ENCODE measurements at regions not wholly inside any gene's neighbourhood (a gene's known extent, or its start where the extent isn't known, plus 50 kb on each side); places are given as distances from the start of the nearest gene placed in this dataset.
"Not testable (repeated sequence)": the region's sequence is repeated elsewhere in the genome, so short reads cannot be mapped to it uniquely, and the experiment has no call there.

DNA sequence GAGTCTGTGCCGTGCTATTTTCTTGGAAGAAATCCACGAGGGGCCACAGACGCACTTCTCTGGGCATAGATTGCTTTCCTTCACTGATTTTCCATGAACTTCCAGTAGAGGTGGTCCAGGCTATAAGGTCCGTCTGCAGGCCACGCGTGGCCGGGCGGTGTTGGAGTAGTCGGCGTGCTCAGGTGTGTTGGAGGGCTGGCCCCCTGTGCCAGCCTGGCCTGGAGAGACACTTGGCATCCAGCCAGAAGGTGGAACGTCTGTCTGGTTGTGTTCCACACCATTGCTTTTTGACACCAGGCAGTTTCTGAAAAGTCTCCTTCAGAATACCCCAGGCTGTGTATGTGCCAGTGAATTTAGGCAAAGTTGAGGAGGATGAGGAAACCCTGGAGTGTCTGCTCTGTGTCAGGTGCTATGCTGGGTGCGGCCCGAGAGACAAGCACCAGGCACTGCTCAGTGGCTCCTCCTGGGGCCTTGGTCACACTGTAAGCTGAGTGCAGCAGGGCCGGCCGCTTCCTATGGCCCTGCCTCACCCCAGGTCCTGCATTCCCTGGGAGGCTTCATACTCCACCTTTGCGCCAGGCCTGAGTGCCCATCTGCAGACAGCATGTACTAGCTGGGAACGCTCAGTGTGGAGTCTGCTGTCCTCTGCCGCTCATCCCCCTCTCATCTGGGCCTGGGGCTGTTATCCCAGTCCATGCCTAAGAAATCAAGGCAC, 52.1 kb upstream of the TAMM41 start:
- intact Hi-C loops (cut with DNase I) = no loop called here
- peak in 1 of 10 donors; percentile 73 for DNase-seq

DNA sequence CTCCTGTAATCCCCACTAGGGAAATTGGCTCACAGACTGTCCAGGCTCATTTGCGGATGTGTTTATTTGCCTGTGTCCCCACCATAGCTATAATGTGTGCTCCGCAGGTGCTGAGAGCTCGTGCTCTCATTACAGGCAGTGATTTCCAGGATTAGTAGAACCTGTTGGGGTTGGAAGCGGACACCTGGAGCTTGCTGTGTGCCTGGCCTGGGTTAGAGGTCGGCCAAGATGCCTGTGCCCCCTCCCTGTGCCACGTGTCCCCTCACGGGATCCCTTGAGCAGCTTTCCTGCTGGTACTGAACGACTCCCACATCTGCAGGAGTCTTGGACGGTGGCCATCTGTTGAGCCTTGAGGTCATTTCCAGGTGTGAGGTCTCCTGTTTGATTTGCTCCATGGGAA, 52.7 kb upstream of the TAMM41 start:
- intact Hi-C loops (cut with DNase I); DNase-seq: not testable (repeated sequence)

DNA sequence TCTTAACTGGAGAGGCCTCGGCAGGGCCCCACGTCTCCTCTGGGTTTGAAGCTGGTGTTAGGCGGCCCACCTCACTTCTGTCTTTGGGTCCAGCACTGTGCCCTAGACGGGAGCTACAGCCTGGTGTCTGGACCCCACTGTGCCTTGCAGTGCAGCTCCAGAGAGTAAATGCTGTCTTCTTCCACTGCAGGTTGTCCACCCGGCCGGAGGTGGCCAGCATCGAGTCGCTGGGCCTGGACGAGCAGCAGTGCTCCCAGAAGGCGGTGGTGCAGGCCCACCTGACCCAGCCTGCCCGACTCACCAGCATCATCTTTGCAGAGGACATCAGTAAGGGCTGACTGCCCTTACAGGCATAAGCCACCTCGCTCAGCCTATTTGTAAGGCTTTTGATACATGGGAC, 53.1 kb upstream of the TAMM41 start:
- DNase-seq = no peak
- intact Hi-C loops (cut with DNase I) = no loop called here

DNA sequence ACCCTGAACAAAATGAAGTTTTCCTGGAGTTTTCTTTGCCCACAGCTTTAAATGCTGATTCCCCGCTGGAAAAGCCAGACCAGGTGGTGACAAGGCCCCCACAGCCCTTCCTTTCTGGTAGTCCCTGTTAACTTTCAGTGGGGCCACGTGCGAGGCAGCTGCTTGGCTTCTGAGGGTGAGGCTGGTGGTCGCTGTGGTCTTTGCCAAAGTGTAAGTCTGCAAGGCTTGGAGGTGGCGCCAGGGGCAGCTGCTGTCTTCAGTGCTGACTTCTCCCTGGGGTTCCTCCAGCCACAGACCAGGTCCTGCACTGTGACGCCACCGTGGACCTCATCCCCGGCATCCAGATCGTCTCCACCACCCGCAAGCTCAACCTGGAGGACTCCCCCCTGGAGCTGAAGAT, 54.1 kb upstream of the TAMM41 start:
- peak in 1 of 10 donors; percentile 68 for DNase-seq
- intact Hi-C loops (cut with DNase I) = no loop called here

DNA sequence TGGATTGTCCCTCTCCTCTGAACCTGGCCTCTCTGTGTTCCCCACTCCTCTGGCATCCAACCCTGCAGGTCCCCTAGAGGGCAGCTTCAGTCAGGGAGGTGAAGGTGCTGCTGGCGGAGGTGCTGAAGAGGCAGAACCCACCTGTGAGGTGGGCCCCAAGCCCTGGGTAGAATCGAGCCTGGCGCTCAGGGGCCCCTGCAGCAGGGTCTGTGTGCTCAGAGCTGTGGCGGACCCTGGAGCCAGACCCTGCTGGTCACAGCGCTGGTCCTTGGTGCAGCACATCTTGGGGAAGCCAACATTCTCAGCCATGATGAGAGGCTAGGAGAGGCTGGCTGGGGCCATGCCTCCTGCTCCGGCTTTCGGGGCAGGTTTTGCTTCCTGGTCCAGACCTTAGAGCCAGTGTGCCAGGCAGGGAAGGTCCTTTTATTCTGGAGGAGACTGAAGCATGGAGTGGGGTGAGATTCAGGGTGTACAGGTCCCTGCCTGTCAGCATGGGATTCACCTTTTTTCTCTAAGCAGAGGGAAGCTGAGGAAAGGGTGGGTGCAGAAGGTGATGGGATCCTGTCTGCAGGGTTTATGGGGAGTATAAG, 54.7 kb upstream of the TAMM41 start:
- DNase-seq = no peak
- intact Hi-C loops (cut with DNase I) = no loop called here

DNA sequence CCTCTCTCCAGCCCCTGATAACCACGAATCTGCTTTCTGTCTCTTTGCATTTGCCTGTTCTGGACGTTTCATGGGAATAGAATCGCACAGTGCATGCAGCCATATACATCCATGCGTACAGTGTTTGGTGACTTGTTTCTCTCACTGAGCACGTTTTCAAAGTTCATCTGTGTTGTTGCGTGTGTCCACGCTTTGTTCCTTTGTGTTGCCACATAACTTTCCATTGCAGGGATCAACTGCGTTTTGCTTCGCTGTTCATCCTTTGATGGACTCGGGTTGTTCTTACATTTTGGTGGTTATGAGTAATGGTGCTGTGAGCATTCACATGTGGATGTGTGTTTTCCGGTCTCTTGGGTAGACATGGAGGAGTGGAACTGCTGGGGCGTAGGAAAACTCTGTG, 56.4 kb upstream of the TAMM41 start:
- intact Hi-C loops (cut with DNase I) = no loop called here
- DNase-seq = no peak

DNA sequence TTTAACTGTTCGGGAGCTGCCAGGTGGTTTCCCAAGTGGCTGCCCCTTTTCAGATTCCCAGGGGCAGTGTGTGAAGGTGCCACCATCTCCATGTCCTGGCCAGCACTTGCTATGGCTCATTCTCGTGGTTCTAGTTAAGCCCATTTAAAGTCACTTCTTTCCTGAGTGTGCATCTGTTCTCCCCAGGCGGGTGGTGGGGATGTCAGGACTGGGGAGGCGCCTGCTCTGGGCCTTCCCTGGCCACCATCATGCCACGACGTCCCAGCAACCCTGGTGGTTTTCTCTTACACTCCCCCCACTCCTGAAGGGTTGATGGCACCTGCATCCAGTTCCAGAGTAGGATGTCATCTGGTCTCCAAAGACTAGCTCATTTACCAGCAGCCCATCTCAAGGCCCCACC, 56.8 kb upstream of the TAMM41 start:
- intact Hi-C loops (cut with DNase I) = no loop called here
- no peak for DNase-seq

DNA sequence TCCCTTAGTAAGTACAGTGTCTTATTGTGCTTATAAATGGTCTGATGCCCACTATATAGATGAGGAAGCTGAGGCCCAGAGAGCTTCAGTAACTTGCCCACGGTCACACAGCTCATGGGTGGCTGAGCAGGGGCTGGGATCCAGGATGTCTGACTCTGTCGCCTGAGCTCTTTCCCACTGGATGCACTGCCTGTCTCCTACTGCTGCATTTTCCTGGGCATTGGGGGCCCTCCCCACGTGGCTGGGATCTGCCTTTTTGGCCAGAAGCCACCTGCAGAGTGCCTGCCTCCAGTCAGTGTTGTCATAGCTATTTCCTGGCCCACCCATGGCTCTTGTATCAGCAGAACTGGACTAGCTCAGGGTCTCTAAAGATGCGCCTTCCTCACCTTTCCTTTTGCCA, 57.5 kb upstream of the TAMM41 start:
- DNase-seq = no peak
- intact Hi-C loops (cut with DNase I) = no loop called here

DNA sequence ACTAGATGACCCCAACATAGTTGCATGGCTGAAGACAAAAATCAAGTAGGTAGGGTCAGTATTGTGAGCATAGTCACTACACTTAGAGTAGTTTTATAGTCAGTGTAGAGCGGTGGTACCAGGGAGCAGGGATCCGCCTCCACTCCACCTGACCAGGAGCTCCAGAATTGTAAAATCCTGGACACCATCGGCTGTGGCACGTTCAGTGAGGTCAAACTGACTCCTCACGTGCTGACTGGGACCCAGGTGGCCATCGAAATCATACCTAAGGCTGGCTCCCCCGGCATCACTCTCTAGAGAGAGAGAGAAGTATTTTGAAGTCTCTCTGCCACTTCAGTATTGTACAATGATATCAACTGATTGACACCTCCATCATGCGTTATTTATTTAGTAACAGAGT, 59.7 kb upstream of the TAMM41 start:
- intact Hi-C loops (cut with DNase I) = no loop called here
- DNase-seq = peak in 1 of 10 donors; percentile 36

DNA sequence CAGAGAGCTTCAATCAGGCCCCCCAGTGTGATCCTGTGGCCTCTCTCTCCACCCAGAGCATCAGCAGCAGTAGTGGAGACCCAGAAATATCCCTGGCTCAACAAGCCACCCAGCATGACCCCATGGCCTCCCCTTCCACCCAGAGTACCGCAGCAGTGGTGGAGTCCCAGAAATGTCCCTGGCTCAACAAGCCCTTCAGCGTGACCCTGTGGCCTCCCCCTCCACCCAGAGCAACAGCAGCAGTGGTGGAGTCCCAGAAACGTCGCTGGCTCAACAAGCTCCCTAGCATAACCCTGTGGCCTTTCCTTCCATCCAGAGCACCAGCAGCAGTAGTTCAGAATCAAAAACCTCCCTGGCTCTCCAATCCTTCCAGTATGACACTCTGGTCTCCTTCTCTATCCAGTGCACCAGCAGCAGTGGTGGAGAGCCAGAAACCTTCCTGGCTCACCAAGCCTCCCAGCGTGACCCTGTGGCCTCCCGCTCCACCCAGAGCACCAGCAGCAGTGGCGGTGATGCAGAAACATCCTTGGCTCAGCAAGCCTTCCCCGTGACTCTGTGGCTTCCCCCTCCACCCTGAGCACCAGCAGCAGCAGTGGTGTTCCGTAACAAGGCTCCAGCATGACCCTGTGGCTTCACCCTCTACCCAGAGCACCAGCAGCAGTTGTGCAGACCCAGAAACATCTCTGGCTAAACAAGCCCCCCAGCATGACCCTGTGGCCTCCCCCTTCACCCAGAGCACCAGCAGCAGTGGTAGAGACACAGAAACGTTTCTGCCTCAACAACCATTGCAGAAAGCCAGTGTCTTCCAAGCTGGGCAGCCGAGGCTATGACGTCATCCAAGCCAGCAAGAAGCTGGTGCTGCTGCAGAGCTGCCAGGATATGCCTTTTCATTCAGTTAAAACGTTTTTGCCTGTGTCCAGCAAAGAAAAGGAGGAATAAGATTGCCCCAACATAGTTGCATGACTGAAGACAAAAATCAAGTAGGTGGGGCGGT, 61.3 kb upstream of the TAMM41 start:
- DNase-seq = peak in 8 of 10 donors; percentile 29 to 93 (median 57)
- intact Hi-C loops (cut with DNase I) = no loop called here

DNA sequence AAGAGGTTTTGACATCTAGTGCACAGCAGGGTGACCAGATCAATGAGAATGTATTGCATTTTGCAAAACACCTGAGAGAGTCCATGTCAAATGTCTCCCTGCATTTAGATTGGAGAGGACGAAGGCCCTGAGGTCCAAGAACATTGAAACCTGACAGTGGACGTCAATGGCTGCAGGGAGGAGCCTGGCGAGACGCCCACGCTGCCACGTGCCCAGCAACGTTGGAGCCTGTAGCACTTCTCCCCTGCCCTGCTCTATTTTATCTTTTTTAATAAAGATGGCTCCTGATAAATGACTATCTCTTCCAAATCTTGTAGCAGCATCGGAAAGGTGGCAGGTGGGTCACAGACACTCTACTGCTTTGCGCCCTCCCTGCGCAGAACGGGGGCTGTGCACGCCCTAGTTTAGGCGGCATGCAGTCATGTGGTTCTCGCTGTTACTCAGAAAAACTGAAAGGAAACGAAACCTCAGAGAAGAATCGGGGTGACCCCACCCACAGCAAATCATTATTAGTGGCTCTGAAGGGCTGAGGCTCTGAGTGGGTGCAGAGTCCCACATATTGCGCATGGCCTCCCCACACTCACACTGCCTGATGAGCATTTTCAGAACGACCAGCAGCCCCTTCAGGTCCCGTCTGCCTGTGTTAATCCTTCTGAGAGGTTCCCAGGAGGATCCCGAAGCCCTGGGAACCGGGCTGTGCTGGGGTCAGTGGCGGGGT, 62.5 kb upstream of the TAMM41 start:
- intact Hi-C loops (cut with DNase I) = no loop called here
- no peak for DNase-seq

DNA sequence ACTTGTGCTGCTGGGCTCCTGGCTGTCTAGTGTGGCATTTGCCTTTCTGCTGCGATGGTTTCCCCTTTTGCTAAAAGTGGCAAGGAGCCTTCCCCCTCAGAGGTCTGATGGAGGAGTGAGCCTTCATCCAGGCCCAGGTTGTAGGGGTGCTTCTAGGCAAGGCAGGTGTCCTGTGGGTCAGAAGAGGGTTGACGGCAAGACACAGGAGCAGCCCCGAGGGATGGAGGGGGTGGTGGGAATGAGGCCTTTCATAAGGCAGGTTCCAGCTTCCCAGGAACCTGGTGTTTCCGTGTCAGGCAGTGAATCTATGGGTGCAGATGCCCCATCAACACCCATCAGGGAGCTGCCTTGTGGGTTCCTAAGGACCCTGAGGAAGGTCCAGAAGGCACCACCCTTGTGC, 63.0 kb upstream of the TAMM41 start:
- DNase-seq = no peak
- intact Hi-C loops (cut with DNase I) = no loop called here

DNA sequence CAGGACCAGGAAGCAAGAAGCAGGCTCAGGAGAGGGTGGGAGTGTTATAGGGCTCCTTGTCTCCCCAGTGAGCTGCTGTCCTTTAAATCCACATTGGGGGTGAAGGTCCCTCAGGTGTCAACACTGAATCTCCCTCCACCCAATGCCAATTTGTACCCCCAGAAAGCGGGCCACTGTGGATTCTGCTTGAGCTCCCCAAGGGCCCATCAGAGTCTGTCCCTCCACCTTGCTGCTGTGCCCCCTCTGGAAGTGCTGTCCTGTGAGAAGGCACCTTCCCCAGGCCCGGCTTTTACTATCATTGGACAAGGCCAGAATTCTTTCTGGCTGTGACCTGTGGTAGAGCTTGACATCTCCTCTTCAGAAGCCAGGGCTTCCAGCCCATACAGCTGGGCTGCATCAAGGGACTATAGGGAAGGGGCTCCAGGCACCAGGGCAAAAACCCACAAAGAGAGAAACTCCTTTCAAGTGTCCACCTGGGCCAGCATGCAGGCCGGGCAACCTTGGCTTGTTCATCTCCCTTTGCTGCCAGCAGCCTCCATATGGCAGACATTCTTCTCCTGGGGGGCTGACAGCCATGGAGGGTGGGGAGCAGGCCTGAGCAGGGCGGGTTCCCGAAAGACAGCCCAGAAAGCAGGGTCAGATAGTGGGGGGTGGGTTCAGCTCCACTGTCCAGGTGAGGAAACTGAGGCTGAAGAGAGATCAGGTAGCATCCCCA, 63.7 kb upstream of the TAMM41 start:
- intact Hi-C loops (cut with DNase I); DNase-seq: not testable (repeated sequence)

DNA sequence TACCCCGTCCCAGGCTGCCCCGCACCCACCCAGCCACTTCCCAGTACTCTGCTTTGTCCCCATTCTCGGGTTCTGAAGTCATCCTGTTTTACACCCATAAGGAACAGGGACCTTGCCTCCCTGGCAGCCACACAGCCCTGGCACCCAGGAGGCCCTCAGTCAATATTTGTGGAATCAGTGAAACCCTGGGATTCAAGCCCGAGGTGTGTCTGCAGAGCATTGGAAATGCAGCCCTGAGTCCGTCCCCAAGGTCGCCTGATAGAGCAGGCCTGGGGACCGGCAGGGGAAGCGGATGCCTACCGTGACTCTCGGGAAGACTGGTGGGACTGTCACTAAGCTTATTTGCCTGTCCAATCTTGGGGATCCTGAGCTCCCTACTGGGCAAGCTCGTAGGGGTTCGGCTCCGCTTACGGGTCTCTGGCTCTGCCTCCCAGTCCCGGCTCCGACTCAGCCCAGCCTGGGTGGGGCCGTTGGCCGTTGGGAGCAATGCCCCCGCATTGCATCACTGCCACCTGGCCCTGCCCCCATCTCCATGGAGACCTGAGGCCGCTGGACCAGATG, 64.4 kb upstream of the TAMM41 start:
- intact Hi-C loops (cut with DNase I) = no loop called here
- DNase-seq = peak in 1 of 10 donors; percentile 80

DNA sequence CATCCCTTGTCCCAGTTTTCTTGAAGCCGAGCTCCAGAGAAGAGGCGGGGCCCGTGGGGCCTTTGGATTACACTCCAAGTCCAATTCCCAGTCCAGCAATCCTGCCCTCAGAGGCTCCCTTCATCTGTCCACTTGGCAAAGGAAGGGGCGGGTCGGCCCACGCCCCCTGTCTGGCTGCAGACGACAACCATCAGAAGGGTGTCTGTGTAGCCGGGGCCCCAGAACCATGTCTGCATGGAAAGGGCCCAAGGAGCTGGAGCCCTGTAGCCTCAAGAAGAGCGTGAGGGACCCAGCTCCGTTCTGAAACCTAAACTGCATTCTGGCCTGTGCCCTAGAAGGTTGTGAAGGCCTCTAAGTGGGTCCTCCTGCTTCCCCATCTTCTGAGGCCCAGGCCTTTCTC, 65.2 kb upstream of the TAMM41 start:
- intact Hi-C loops (cut with DNase I) = not testable (repeated sequence)
- peak in 1 of 10 donors; percentile 61 for DNase-seq

DNA sequence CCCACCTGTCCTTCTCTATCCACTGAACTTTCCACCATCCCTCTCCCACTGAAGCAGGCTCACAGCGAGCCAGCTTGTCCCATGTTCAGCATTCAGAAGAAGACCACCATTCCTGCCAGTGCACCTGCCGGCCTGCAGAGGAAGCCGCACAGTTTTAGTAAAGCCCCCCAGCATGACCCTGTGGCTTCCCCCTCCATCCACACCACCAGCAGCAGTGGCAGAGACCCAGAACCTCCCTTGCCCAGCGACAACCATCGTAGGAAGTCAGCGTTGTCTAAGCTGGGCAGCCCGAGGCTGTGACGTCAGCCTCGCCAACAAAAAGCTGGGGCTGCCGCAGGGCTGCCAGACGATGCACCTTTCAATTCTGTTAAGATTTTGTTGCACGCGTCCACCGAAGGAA, 66.6 kb upstream of the TAMM41 start:
- peak in 1 of 10 donors; percentile 27 for DNase-seq

DNA sequence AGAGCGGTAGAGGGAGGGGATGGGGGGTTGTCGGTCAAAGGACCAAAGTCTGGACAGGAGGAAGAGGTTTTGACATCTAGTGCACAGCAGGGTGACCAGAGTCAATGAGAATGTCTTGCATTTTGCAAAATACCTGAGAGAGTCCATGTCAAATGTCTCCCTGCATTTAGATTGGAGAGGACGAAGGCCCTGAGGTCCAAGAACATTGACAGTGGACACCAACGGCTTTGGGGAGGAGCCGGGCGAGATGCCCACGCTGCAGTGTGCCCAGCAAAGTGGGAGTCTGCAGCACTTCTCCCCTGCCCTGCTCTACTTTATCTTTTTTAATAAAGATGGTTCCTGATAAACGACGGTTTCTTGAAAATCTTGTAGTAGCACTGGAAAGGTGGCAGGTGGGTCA, 67.4 kb upstream of the TAMM41 start:
- DNase-seq = peak in 1 of 10 donors; percentile 21
- intact Hi-C loops (cut with DNase I) = no loop called here

More for the DNA sequence above, 66.6 kb upstream of the TAMM41 start:
- intact Hi-C loops (cut with DNase I) = no loop called here

DNA sequence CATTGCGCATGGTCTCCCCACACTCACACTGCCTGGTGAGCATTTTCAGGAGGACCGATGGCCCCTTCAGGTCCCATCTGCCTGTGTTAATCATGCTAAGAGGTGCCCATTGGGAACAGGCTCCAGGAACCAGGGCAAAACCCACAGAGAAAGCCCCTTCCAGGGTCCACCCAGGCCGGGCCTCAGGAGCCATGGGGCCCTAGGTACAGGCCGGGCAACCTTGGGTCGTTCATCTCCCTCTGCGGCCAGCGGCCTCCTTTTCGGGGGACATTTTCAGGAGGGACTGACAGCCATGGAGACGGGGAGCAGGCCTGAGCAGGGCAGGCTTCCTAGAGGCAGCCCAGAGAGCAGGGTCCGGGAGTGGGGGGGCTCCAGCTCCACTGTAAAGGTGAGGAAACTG, 68.0 kb upstream of the TAMM41 start:
- DNase-seq = peak in 1 of 10 donors; percentile 27
- intact Hi-C loops (cut with DNase I) = no loop called here

DNA sequence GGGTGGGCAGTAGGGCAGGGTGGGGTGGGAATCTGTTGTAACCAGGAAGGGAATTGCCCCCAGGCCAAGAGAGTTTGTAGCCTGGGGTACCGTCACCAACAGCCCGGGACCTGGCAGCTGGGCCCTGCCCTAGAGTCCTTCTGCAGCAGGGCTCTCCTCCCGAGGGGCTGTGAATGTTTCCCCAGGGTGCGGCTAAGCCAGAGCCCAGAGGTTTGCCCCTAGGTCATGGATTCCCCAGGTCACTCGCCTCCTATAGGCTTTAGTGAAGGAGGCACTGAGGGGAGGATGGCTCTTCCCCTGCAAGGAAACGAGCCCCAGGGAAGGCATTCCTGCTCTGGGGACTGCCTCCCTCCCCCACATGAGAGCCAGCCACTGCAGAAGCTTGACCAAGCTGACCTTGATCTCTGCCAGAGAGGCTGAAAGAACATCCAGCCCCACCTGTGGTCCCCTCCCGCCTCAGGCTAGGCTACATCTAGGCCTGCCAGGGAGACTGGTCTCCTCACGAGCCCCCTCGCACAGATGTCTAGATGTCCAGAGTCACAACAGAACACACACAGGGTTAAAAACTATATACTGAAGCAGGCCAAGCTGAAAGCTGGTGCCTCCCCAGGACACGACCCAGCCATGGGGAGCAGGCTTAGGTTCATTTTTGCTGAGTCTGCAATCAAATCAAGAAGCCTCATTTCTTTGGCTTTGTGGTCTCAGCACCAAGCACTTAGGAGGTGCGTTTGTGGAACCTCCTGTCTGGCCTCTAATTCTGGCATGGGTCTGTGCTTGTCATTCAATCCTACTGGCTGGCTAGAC, 69.1 kb upstream of the TAMM41 start:
- peak in 2 of 10 donors; percentile 9 to 24 for DNase-seq

More for the DNA sequence above, 69.1 kb upstream of the TAMM41 start:
- intact Hi-C loops (cut with DNase I) = no loop called here

Data from posterior cingulate gyrus (tissue), 11 donors.